ENCODE measurements at regions not wholly inside any gene's neighbourhood (a gene's known extent, or its start where the extent isn't known, plus 50 kb on each side); places are given as distances from the start of the nearest gene placed in this dataset.

GRCh38 chr18:78303519-78304191 lies 676.0 kb upstream of the SALL3 start:
- no peak overlapping the region for H2AK5ac ChIP-seq (ENCODE audit: low read length, severe bottlenecking)
- no peak overlapping the region for H3K14ac ChIP-seq (ENCODE audit: low read length in 2 of 2)
- DNase-seq: no peak
- H3K9me3 ChIP-seq (ENCODE audit: control insufficient read depth, low read length): no peaks in the 10 kb centered on the region
- no peak overlapping the region for H3K4ac ChIP-seq (ENCODE audit: low read depth in 1 of 2, low read length in 2 of 2)
- WGBS: 80% methylated on average over 13 of the region's 15 CpGs
- H2BK5ac ChIP-seq (ENCODE audit: low read depth, low read length, poor library complexity, severe bottlenecking): no peak overlapping the region
- no peak overlapping the region for H3K4me3 ChIP-seq (ENCODE audit: insufficient read depth in 1 of 2, low read depth in 1 of 2, low read length in 2 of 2)
- no peak overlapping the region for H2BK120ac ChIP-seq (ENCODE audit: low read depth, low read length)
- H3K27ac ChIP-seq (ENCODE audit: low read length, poor library complexity, severe bottlenecking): no peak overlapping the region
- H4K8ac ChIP-seq (ENCODE audit: low read length): no peak overlapping the region
- H3K4me1 ChIP-seq (ENCODE audit: control insufficient read depth, insufficient read depth, low read depth, low read length): no peaks in the 10 kb centered on the region
- H2BK15ac ChIP-seq (ENCODE audit: low read depth, poor library complexity, severe bottlenecking): no peak overlapping the region
- H3K79me1 ChIP-seq (replicated peaks; ENCODE audit: low read length, poor library complexity, severe bottlenecking): no peaks in the 10 kb centered on the region
- H4K91ac ChIP-seq (ENCODE audit: low read length): no peak overlapping the region
- H3K36me3 ChIP-seq (ENCODE audit: control insufficient read depth in 1 of 2, insufficient read depth in 2 of 2, low read depth in 1 of 2, low read length in 2 of 2): no peaks in the 10 kb centered on the region
- no peak overlapping the region for H2AFZ ChIP-seq (ENCODE audit: low read depth, low read length)
- no peak overlapping the region for H2BK12ac ChIP-seq (ENCODE audit: low read length in 2 of 2)
- H3K27me3 ChIP-seq (ENCODE audit: control insufficient read depth in 1 of 2, insufficient read depth in 1 of 2, low read length in 2 of 2): no peaks in the 10 kb centered on the region
- H3K4me2 ChIP-seq (ENCODE audit: low read length, poor library complexity, severe bottlenecking): no peak overlapping the region
- no peak overlapping the region for H3K9ac ChIP-seq (ENCODE audit: low read length)
- no peak overlapping the region for H3K18ac ChIP-seq (ENCODE audit: low read depth in 1 of 2, low read length in 2 of 2)
- no peak overlapping the region for H3K23ac ChIP-seq (ENCODE audit: low read length in 2 of 2)

- H4K91ac ChIP-seq (ENCODE audit: low read length): no peak overlapping the region
- no peak overlapping the region for H3K4me3 ChIP-seq (ENCODE audit: insufficient read depth in 1 of 2, low read depth in 1 of 2, low read length in 2 of 2)
- no peaks in the 10 kb centered on the region for H3K4me1 ChIP-seq (ENCODE audit: control insufficient read depth, insufficient read depth, low read depth, low read length)
- no peaks in the 10 kb centered on the region for H3K9me3 ChIP-seq (ENCODE audit: control insufficient read depth, low read length)
- no peaks in the 10 kb centered on the region for H3K27me3 ChIP-seq (ENCODE audit: control insufficient read depth in 1 of 2, insufficient read depth in 1 of 2, low read length in 2 of 2)
- H3K23ac ChIP-seq (ENCODE audit: low read length in 2 of 2): no peak overlapping the region
- H3K18ac ChIP-seq (ENCODE audit: low read depth in 1 of 2, low read length in 2 of 2): no peak overlapping the region
- no peak overlapping the region for H3K14ac ChIP-seq (ENCODE audit: low read length in 2 of 2)
- H2BK5ac ChIP-seq (ENCODE audit: low read depth, low read length, poor library complexity, severe bottlenecking): no peak overlapping the region
- no peaks in the 10 kb centered on the region for H3K36me3 ChIP-seq (ENCODE audit: control insufficient read depth in 1 of 2, insufficient read depth in 2 of 2, low read depth in 1 of 2, low read length in 2 of 2)
- no peak overlapping the region for H2BK12ac ChIP-seq (ENCODE audit: low read length in 2 of 2)
- 78% methylated on average over 22 of the region's 25 CpGs for WGBS
- H4K8ac ChIP-seq (ENCODE audit: low read length): no peak overlapping the region
- H3K4me2 ChIP-seq (ENCODE audit: low read length, poor library complexity, severe bottlenecking): no peak overlapping the region
- no peak overlapping the region for H3K4ac ChIP-seq (ENCODE audit: low read depth in 1 of 2, low read length in 2 of 2)
- H2BK15ac ChIP-seq (ENCODE audit: low read depth, poor library complexity, severe bottlenecking): no peak overlapping the region
- H2AFZ ChIP-seq (ENCODE audit: low read depth, low read length): no peak overlapping the region
- H3K9ac ChIP-seq (ENCODE audit: low read length): no peak overlapping the region
- H2BK120ac ChIP-seq (ENCODE audit: low read depth, low read length): no peak overlapping the region
- no peak overlapping the region for H3K27ac ChIP-seq (ENCODE audit: low read length, poor library complexity, severe bottlenecking)
- H3K79me1 ChIP-seq (replicated peaks; ENCODE audit: low read length, poor library complexity, severe bottlenecking): no peaks in the 10 kb centered on the region
- no peak overlapping the region for H2AK5ac ChIP-seq (ENCODE audit: low read length, severe bottlenecking)
- no peak for DNase-seq
Observed at GRCh38 chr18:78304192-78305164, 675.1 kb upstream of the SALL3 start.

- no peak overlapping the region for H2BK120ac ChIP-seq (ENCODE audit: low read depth, low read length)
- H2BK12ac ChIP-seq (ENCODE audit: low read length in 2 of 2): no peak overlapping the region
- no peaks in the 10 kb centered on the region for H3K79me1 ChIP-seq (replicated peaks; ENCODE audit: low read length, poor library complexity, severe bottlenecking)
- no peak overlapping the region for H2AK5ac ChIP-seq (ENCODE audit: low read length, severe bottlenecking)
- no peak overlapping the region for H3K4me3 ChIP-seq (ENCODE audit: insufficient read depth in 1 of 2, low read depth in 1 of 2, low read length in 2 of 2)
- no peak overlapping the region for H4K8ac ChIP-seq (ENCODE audit: low read length)
- no peak overlapping the region for H2AFZ ChIP-seq (ENCODE audit: low read depth, low read length)
- H3K23ac ChIP-seq (ENCODE audit: low read length in 2 of 2): no peak overlapping the region
- H2BK5ac ChIP-seq (ENCODE audit: low read depth, low read length, poor library complexity, severe bottlenecking): no peak overlapping the region
- DNase-seq: no peak
- no peak overlapping the region for H4K91ac ChIP-seq (ENCODE audit: low read length)
- H3K36me3 ChIP-seq (ENCODE audit: control insufficient read depth in 1 of 2, insufficient read depth in 2 of 2, low read depth in 1 of 2, low read length in 2 of 2): no peaks in the 10 kb centered on the region
- no peak overlapping the region for H2BK15ac ChIP-seq (ENCODE audit: low read depth, poor library complexity, severe bottlenecking)
- H3K14ac ChIP-seq (ENCODE audit: low read length in 2 of 2): no peak overlapping the region
- H3K4me2 ChIP-seq (ENCODE audit: low read length, poor library complexity, severe bottlenecking): no peak overlapping the region
- no peaks in the 10 kb centered on the region for H3K4me1 ChIP-seq (ENCODE audit: control insufficient read depth, insufficient read depth, low read depth, low read length)
- WGBS: 63% methylated on average over 2 of the region's 6 CpGs
- H3K18ac ChIP-seq (ENCODE audit: low read depth in 1 of 2, low read length in 2 of 2): no peak overlapping the region
- no peak overlapping the region for H3K9ac ChIP-seq (ENCODE audit: low read length)
- no peaks in the 10 kb centered on the region for H3K27me3 ChIP-seq (ENCODE audit: control insufficient read depth in 1 of 2, insufficient read depth in 1 of 2, low read length in 2 of 2)
- no peak overlapping the region for H3K27ac ChIP-seq (ENCODE audit: low read length, poor library complexity, severe bottlenecking)
- peaks cover 2% of the 10 kb centered on the region for H3K9me3 ChIP-seq (ENCODE audit: control insufficient read depth, low read length)
- H3K4ac ChIP-seq (ENCODE audit: low read depth in 1 of 2, low read length in 2 of 2): no peak overlapping the region
Observed at GRCh38 chr18:78305789-78306188, 673.8 kb upstream of the SALL3 start.

GRCh38 chr18:78309307-78309706 lies 670.3 kb upstream of the SALL3 start:
- Histone ChIP-seq H3K9me3 (ENCODE audit: control insufficient read depth, low read length) (peaks cover 8% of the 10 kb centered on the region), H3K9ac (ENCODE audit: low read length) (no peak overlapping the region), H2BK120ac (ENCODE audit: low read depth, low read length) (no peak overlapping the region), H3K4me1 (ENCODE audit: control insufficient read depth, insufficient read depth, low read depth, low read length) (no peaks in the 10 kb centered on the region), H2BK15ac (ENCODE audit: low read depth, poor library complexity, severe bottlenecking) (no peak overlapping the region), H3K14ac (ENCODE audit: low read length in 2 of 2) (no peak overlapping the region), H4K91ac (ENCODE audit: low read length) (no peak overlapping the region), H4K8ac (ENCODE audit: low read length) (no peak overlapping the region), H2AK5ac (ENCODE audit: low read length, severe bottlenecking) (no peak overlapping the region), H3K27ac (ENCODE audit: low read length, poor library complexity, severe bottlenecking) (no peak overlapping the region), H3K27me3 (ENCODE audit: control insufficient read depth in 1 of 2, insufficient read depth in 1 of 2, low read length in 2 of 2) (no peaks in the 10 kb centered on the region), H3K4ac (ENCODE audit: low read depth in 1 of 2, low read length in 2 of 2) (no peak overlapping the region), H3K36me3 (ENCODE audit: control insufficient read depth in 1 of 2, insufficient read depth in 2 of 2, low read depth in 1 of 2, low read length in 2 of 2) (no peaks in the 10 kb centered on the region), H3K18ac (ENCODE audit: low read depth in 1 of 2, low read length in 2 of 2) (no peak overlapping the region), H3K4me3 (ENCODE audit: insufficient read depth in 1 of 2, low read depth in 1 of 2, low read length in 2 of 2) (no peak overlapping the region), H2BK5ac (ENCODE audit: low read depth, low read length, poor library complexity, severe bottlenecking) (no peak overlapping the region), H3K79me1 (replicated peaks; ENCODE audit: low read length, poor library complexity, severe bottlenecking) (no peaks in the 10 kb centered on the region), H3K4me2 (ENCODE audit: low read length, poor library complexity, severe bottlenecking) (no peak overlapping the region), H3K23ac (ENCODE audit: low read length in 2 of 2) (no peak overlapping the region), H2AFZ (ENCODE audit: low read depth, low read length) (no peak overlapping the region), H2BK12ac (ENCODE audit: low read length in 2 of 2) (no peak overlapping the region)
- no peak for DNase-seq
- WGBS: 90% methylated on average over 42 of the region's 42 CpGs

Measured in mesenchymal stem cell (in vitro differentiated cells and primary cell).